H1 (cell line): ENCODE measurements at regions not wholly inside any gene's neighbourhood (a gene's known extent, or its start where the extent isn't known, plus 50 kb on each side); places are given as distances from the start of the nearest gene placed in this dataset.

Experiments
- CHD2 ChIP-seq: IDR thresholded peaks from 2 replicates; pipeline ENCODE4 v1.6.1; 2012; ENCODE audit warnings: low read length, improper control_type of control experiment
- CTCF ChIP-seq, 3 experiments: IDR thresholded peaks; 1 replicate in 2 of 3; 2 replicates in 1 of 3; pipeline versions ENCODE4 v1.5.1 to v1.6.1; 2011; ENCODE audit warnings: low read length in 3 of 3, mild to moderate bottlenecking in 3 of 3, inconsistent platforms in 2 of 3, low read depth in 1 of 3, moderate library complexity in 1 of 3; ENCODE audit not compliant: insufficient read depth in 1 of 3; ENCODE audit errors: control extremely low read depth in 1 of 3
- EZH2 ChIP-seq: fragments of 200-600 bp; sonication (generic); IDR thresholded peaks from 2 replicates; pipeline ENCODE4 v1.7.1; 2012; ENCODE audit warnings: low read depth, mild to moderate bottlenecking, moderate library complexity, low read length, inconsistent platforms; ENCODE audit not compliant: severe bottlenecking
- PHF8 ChIP-seq: fragments of 200-600 bp; sonication (generic); conservative IDR thresholded peaks from 2 replicates; pipeline ENCODE4 v1.7.1; 2012; ENCODE audit warnings: low read depth, mild to moderate bottlenecking, inconsistent platforms, low read length, moderate library complexity
- SP2 ChIP-seq: IDR thresholded peaks from 2 replicates; pipeline ENCODE4 v1.6.1; 2012; ENCODE audit warnings: mild to moderate bottlenecking, low read length, inconsistent platforms

- TF ChIP-seq EZH2 (no peak), PHF8 (no peak), CTCF (IDR thresholded peaks at IDR 0.05; ENCODE audit: control extremely low read depth in 1 of 3, insufficient read depth in 1 of 3, low read depth in 1 of 3, low read length in 3 of 3) (no peak), SP2 (no peak), CHD2 (no peak)
Observed at GRCh38 chr1:209485167-209485566, 98.3 kb upstream of the CAMK1G start (continued).
